HepG2 (cell line): ENCODE measurements at regions not wholly inside any gene's neighbourhood (a gene's known extent, or its start where the extent isn't known, plus 50 kb on each side); places are given as distances from the start of the nearest gene placed in this dataset.
A peak's percentile ranks its signal among the peaks of the same experiment; 100 is the strongest.

ENCODE experiments used
- ATAC-seq: fragments of 200-7000 bp; cut with Tn5 transposase; 3 replicates; pipeline ENCODE4 v1.9.1; 2020; ENCODE audit warnings: mild to moderate bottlenecking, moderate library complexity
- BruUV-seq: library from RNA; stranded (reverse); fragments of 400-500 nt; replicated peaks from 2 replicates; lab custom pipeline; 2021; lab: Mats Ljungman, UMichigan
- CTCF ChIA-PET: fragments of 300-600 bp; formaldehyde crosslinking; extraction: SDS; loops from one replicate; lab custom pipeline; 2021; ENCODE audit warnings: low total read pairs, inconsistent platforms, low intra/inter-chr PET ratio; lab: Yijun Ruan, JAX
- POLR2A ChIA-PET: fragments of 350-600 bp; sonication (Branson Sonifier 250); formaldehyde crosslinking; loops from one replicate; lab custom pipeline; 2020; ENCODE audit warnings: antibody characterized with exemption, inconsistent platforms; lab: Yijun Ruan, JAX
- DNase-seq: peaks from one replicate; pipeline ENCODE4 v3.0.0-alpha.2; 2015; ENCODE audit warnings: low spot score
- FAIRE-seq: peaks from 3 replicates; lab custom pipeline; 2011; peaks lifted over from hg19 to GRCh38; lab: Jason Lieb, UNC
- H2AFZ ChIP-seq: one replicate; pipeline ENCODE4 v1.6.1; 2011; ENCODE audit warnings: low read length, inconsistent platforms
- H3K27ac ChIP-seq: fragments of 300-600 bp; 3 replicates; pipeline ENCODE4 v1.8.0; 2011; ENCODE audit warnings: mixed run types, mild to moderate bottlenecking, mixed read lengths, low read length, inconsistent platforms; ENCODE audit not compliant: insufficient read depth; ENCODE audit errors: extremely low read length
- H3K27me3 ChIP-seq, 2 experiments: fragments of 200-600 bp in 1 of 2; 2 replicates in 1 of 2; 3 replicates in 1 of 2; pipeline versions ENCODE4 v1.6.0 to v1.8.0; 2011; ENCODE audit warnings: low read length in 2 of 2, mild to moderate bottlenecking in 2 of 2, moderate library complexity in 2 of 2, inconsistent platforms in 1 of 2; ENCODE audit not compliant: insufficient read depth in 2 of 2, control insufficient read depth in 1 of 2
- H3K36me3 ChIP-seq, 2 experiments: fragments of 200-600 bp in 1 of 2; replicated peaks in 1 of 2; 2 replicates in 1 of 2; 3 replicates in 1 of 2; pipeline versions ENCODE4 v1.5.1 to v1.8.0; 2011; ENCODE audit warnings: low read length in 2 of 2, inconsistent platforms in 1 of 2; ENCODE audit not compliant: insufficient read depth in 2 of 2, control insufficient read depth in 1 of 2
- H3K4me1 ChIP-seq: 2 replicates; pipeline ENCODE4 v1.5.1; 2012; ENCODE audit warnings: low read length, inconsistent platforms; ENCODE audit not compliant: insufficient read depth
- H3K4me2 ChIP-seq: 2 replicates; pipeline ENCODE4 v1.6.0; 2011; ENCODE audit warnings: low read depth, low read length, inconsistent platforms
- H3K4me3 ChIP-seq, 3 experiments: fragments of 200-600 bp in 1 of 3; sonication (generic), shearing (Covaris generic) in 1 of 3; replicated peaks in 1 of 3; 2 replicates each; pipeline ENCODE4 v1.5.1; 2011 to 2016; ENCODE audit warnings: low read length in 3 of 3, inconsistent platforms in 2 of 3, low read depth in 2 of 3, mild to moderate bottlenecking in 2 of 3, control low read depth in 1 of 3, mixed read lengths in 1 of 3; ENCODE audit not compliant: insufficient read depth in 1 of 3
- H3K79me2 ChIP-seq: one replicate; pipeline ENCODE4 v1.6.1; 2011; ENCODE audit warnings: low read length, inconsistent platforms; ENCODE audit not compliant: insufficient read depth
- H3K9ac ChIP-seq: 2 replicates; pipeline ENCODE4 v1.6.0; 2011; ENCODE audit warnings: mild to moderate bottlenecking, low read depth, low read length, inconsistent platforms; ENCODE audit not compliant: insufficient read depth
- H3K9me3 ChIP-seq: 2 replicates; pipeline ENCODE4 v1.5.1; 2012; ENCODE audit warnings: mild to moderate bottlenecking, low read length
- H4K20me1 ChIP-seq: 2 replicates; pipeline ENCODE4 v1.6.0; 2011; ENCODE audit warnings: inconsistent platforms, mild to moderate bottlenecking, low read length, moderate library complexity; ENCODE audit not compliant: insufficient read depth
- ADNP ChIP-seq: sonication (generic); formaldehyde crosslinking; IDR thresholded peaks from 2 replicates; pipeline ENCODE4 v1.4.0; 2020; ENCODE audit warnings: missing genetic modification reagents
- AKAP8 ChIP-seq: sonication (generic); formaldehyde crosslinking; IDR thresholded peaks from 2 replicates; pipeline ENCODE4 v1.5.1; 2020; ENCODE audit warnings: mild to moderate bottlenecking, missing genetic modification reagents
- HNF1A ChIP-seq, 2 experiments: sonication (generic) in 1 of 2; formaldehyde crosslinking in 1 of 2; IDR thresholded peaks; 2 replicates each; pipeline versions ENCODE4 v1.4.0 to v1.6.1; 2016 to 2020; ENCODE audit warnings: borderline replicate concordance in 1 of 2, low read depth in 1 of 2, mild to moderate bottlenecking in 1 of 2, missing genetic modification reagents in 1 of 2
- MEIS1 ChIP-seq: sonication (generic); formaldehyde crosslinking; IDR thresholded peaks from 2 replicates; pipeline ENCODE4 v1.9.0; 2021; ENCODE audit warnings: mild to moderate bottlenecking, missing genetic modification reagents, moderate library complexity, borderline replicate concordance
- MYC ChIP-seq: sonication (generic); formaldehyde crosslinking; IDR thresholded peaks from 2 replicates; pipeline ENCODE4 v1.9.0; 2021; ENCODE audit warnings: missing genetic modification reagents, borderline replicate concordance
- ZBTB40 ChIP-seq, 2 experiments: fragments of 450-650 bp in 1 of 2; sonication (generic) in 1 of 2; formaldehyde crosslinking in 1 of 2; IDR thresholded peaks; 2 replicates each; pipeline versions ENCODE4 v1.6.1 to v1.8.0; 2016 to 2022; ENCODE audit warnings: antibody characterized with exemption in 1 of 2, mild to moderate bottlenecking in 1 of 2, missing genetic modification reagents in 1 of 2
- ZNF598 ChIP-seq: sonication (generic); formaldehyde crosslinking; IDR thresholded peaks from 2 replicates; pipeline ENCODE4 v1.5.1; 2020; ENCODE audit warnings: mild to moderate bottlenecking, missing genetic modification reagents, borderline replicate concordance
- WGBS: methylation state at CpG from one replicate; pipeline ENCODE4 v1.1.6; 2017; ENCODE audit warnings: low lambda C conversion rate; 5-methylcytosine and 5-hydroxymethylcytosine counted together
- in situ Hi-C: cut with HindIII; loops from 2 replicates; pipeline ENCODE4 v1.10.0; 2017; ENCODE audit warnings: low pct_unique_long_range_greater_than_20kb; ENCODE audit not compliant: extremely low pct_ligation_motif_present
- intact Hi-C: fragments of 100-400 bp; cut with micrococcal nuclease; formaldehyde crosslinking; loops from one replicate; pipeline ENCODE4 v1.10.0; 2022; ENCODE audit not compliant: unreplicated experiment

GRCh38 chr17:72503556-72503955 is 382.7 kb downstream of the SOX9 start (continued):
- TF ChIP-seq HNF1A (IDR thresholded peaks at IDR 0.05; ENCODE audit: low read depth) (no peak), HNF1A (CRISPR knock-in tag; IDR thresholded peaks at IDR 0.05; ENCODE audit: borderline replicate concordance) (no peak), ADNP (CRISPR knock-in tag) (peak; percentile 76; the same call in 1 of the 2 replicates), AKAP8 (no peak), ZNF598 (no peak)

- FAIRE-seq (no peak), ATAC-seq (no peak), DNase-seq (no peak)
- H4K20me1 ChIP-seq = 0 out of 2 replicates have a peak, but pooled peaks cover 5% of the 10 kb centered on the region
- no peaks in the 10 kb centered on the region for H3K27me3 ChIP-seq
- in situ Hi-C loops = no loop called here
- H3K4me3 ChIP-seq = no peak overlapping the region
- ChIA-PET CTCF (no interaction called here), POLR2A (interaction anchor here (1.0 kb wide), 1 partner anchor 381 kb away, joined by 3 read pairs; no protein-coding TSS in a partner anchor)
- H3K79me2 ChIP-seq = peaks cover 84% of the 10 kb centered on the region
- no peaks in the 10 kb centered on the region for H3K9me3 ChIP-seq
- H2AFZ ChIP-seq = no peak overlapping the region
- H3K4me2 ChIP-seq = no peak overlapping the region
- WGBS = 92% methylated on average over 4 of the region's 4 CpGs
- H3K9ac ChIP-seq = no peak overlapping the region
- intact Hi-C loops = loop anchor here (5.0 kb wide), 1 partner anchor 92 kb away; no protein-coding TSS in a partner anchor
- peaks cover 62% of the 10 kb centered on the region for H3K4me1 ChIP-seq
- H3K27ac ChIP-seq = no peak overlapping the region
- TF ChIP-seq MYC (CRISPR knock-in tag) = no peak
- no peak for TF ChIP-seq MEIS1 (CRISPR knock-in tag)
- TF ChIP-seq ZBTB40 (IDR thresholded peaks at IDR 0.05) = no peak
- TF ChIP-seq ZBTB40 (CRISPR knock-in tag; IDR thresholded peaks at IDR 0.05) = peak; percentile 59; the same call in 1 of the 2 replicates
- H3K36me3 ChIP-seq = no peaks in the 10 kb centered on the region
- BruUV-seq = no TSS peak
Measured at GRCh38 chr17:72504783-72505182, 384.0 kb downstream of the SOX9 start.
